ENCODE measurements at regions not wholly inside any gene's neighbourhood (a gene's known extent, or its start where the extent isn't known, plus 50 kb on each side); places are given as distances from the start of the nearest gene placed in this dataset.

DNA sequence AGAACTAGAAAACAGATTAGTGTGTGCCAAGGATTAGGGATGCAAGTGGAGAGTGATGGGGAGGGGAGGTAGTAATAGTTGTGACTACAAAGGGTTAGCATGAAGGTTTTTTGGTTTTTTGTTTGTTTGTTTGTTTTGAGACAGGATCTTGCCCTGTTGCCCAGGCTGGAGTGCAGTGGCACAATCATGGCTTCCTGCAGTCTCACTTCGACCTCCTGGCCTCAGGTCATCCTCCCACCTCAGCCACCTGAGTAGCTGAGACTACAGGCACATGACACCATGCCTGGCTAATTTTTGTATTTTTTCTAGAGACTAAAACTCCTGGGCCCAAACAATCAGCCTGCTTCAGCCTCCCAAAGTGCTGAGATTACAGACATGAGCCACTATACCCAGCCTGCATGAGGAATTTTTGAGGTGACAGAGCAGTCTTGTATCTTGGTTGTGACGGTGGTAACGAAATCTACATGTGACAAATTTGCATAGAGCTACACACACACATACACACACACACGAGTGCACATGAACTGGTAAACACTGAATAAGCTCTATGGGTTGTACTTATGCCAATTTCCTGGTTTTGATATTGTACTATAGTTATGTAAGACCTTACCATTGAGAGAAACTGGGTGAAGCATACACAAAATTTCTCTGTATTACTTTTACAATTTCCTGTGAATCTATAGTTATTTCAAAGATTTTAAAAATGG, 59.6 kb upstream of the TOM1L1 start:
- TF ChIP-seq, protein P1, sequence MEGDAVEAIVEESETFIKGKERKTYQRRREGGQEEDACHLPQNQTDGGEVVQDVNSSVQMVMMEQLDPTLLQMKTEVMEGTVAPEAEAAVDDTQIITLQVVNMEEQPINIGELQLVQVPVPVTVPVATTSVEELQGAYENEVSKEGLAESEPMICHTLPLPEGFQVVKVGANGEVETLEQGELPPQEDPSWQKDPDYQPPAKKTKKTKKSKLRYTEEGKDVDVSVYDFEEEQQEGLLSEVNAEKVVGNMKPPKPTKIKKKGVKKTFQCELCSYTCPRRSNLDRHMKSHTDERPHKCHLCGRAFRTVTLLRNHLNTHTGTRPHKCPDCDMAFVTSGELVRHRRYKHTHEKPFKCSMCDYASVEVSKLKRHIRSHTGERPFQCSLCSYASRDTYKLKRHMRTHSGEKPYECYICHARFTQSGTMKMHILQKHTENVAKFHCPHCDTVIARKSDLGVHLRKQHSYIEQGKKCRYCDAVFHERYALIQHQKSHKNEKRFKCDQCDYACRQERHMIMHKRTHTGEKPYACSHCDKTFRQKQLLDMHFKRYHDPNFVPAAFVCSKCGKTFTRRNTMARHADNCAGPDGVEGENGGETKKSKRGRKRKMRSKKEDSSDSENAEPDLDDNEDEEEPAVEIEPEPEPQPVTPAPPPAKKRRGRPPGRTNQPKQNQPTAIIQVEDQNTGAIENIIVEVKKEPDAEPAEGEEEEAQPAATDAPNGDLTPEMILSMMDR (IDR thresholded peaks at IDR 0.05): no peak
- TF ChIP-seq POLR2A (IDR thresholded peaks at IDR 0.05) (no peak), POLR2AphosphoS5 (IDR thresholded peaks at IDR 0.05) (no peak), EP300 (IDR thresholded peaks at IDR 0.05) (no peak)
